Peyer's patch (tissue), 4 donors: ENCODE measurements at regions not wholly inside any gene's neighbourhood (a gene's known extent, or its start where the extent isn't known, plus 50 kb on each side); places are given as distances from the start of the nearest gene placed in this dataset.

Experiments used
- CTCF ChIP-seq, 6 experiments: fragments of 450-650 bp in 4 of 6; fragments of 200-600 bp in 2 of 6; sonication (generic) in 1 of 6; IDR thresholded peaks; one replicate each; pipeline ENCODE4 v1.5.1; 2017 to 2019; ENCODE audit warnings: antibody characterized with exemption in 6 of 6, mild to moderate bottlenecking in 3 of 6, moderate library complexity in 1 of 6
- POLR2A ChIP-seq, 2 donors: fragments of 450-650 bp; IDR thresholded peaks; one replicate each; pipeline ENCODE4 v1.5.1; 2017; ENCODE audit warnings: antibody characterized with exemption in 2 of 2, mild to moderate bottlenecking in 2 of 2, moderate library complexity in 2 of 2

GRCh38 chr6:90940812-90941481 is 354.1 kb upstream of the MAP3K7 start:
- TF ChIP-seq POLR2A (IDR thresholded peaks at IDR 0.05): no peak
- TF ChIP-seq CTCF (IDR thresholded peaks at IDR 0.05): peak in 4 of 6 experiments; percentile 29 to 70 (median 66)
